Body of pancreas (tissue), 4 donors: ENCODE measurements at regions not wholly inside any gene's neighbourhood (a gene's known extent, or its start where the extent isn't known, plus 50 kb on each side); places are given as distances from the start of the nearest gene placed in this dataset.

Experiments
- ATAC-seq: fragments of 150-250 bp; one replicate; pipeline ENCODE4 v1.9.1; 2016
- DNase-seq, 4 donors: peaks; one replicate each; pipeline ENCODE4 v3.0.0-alpha.2; 2019
- H3K27ac ChIP-seq, 4 donors: fragments of 200-600 bp; sonication (generic); 1 replicate in 3 of 4; 2 replicates in 1 of 4; pipeline versions ENCODE4 v1.5.1 to v1.6.1; 2016 to 2019; ENCODE audit warnings: mild to moderate bottlenecking in 1 of 4, mixed read lengths in 1 of 4, moderate library complexity in 1 of 4
- H3K27me3 ChIP-seq, 2 donors: fragments of 200-600 bp; sonication (generic); one replicate each; pipeline ENCODE4 v1.6.0; 2016; ENCODE audit warnings: mild to moderate bottlenecking in 1 of 2
- H3K36me3 ChIP-seq, 2 donors: fragments of 200-600 bp; sonication (generic); replicated peaks in 1 of 2; 2 replicates each; pipeline ENCODE4 v1.5.1; 2016; ENCODE audit warnings: low read depth in 2 of 2; ENCODE audit not compliant: insufficient read depth in 1 of 2
- H3K4me1 ChIP-seq: fragments of 200-600 bp; sonication (generic); one replicate; pipeline ENCODE4 v1.6.0; 2016
- H3K4me3 ChIP-seq, 2 donors: fragments of 200-600 bp; sonication (generic); 1 replicate in 1 of 2; 2 replicates in 1 of 2; pipeline ENCODE4 v1.5.1; 2016 to 2019
- H3K9me3 ChIP-seq, 3 donors: fragments of 200-600 bp; sonication (generic); 1 replicate in 2 of 3; 2 replicates in 1 of 3; pipeline ENCODE4 v1.5.1; 2016
- CTCF ChIP-seq, 7 experiments: fragments of 450-650 bp in 4 of 7; fragments of 200-600 bp in 3 of 7; sonication (generic) in 3 of 7; IDR thresholded peaks; one replicate each; pipeline ENCODE4 v1.5.1; 2016 to 2019; ENCODE audit warnings: antibody characterized with exemption in 7 of 7
- POLR2A ChIP-seq, 3 donors: fragments of 450-650 bp; IDR thresholded peaks; one replicate each; pipeline ENCODE4 v1.6.1; 2016; ENCODE audit warnings: antibody characterized with exemption in 3 of 3, mild to moderate bottlenecking in 2 of 3
- WGBS, 2 donors: methylation state at CpG; one replicate each; pipeline ENCODE4 v1.1.5; 2017; 5-methylcytosine and 5-hydroxymethylcytosine counted together
- intact Hi-C: fragments of 100-400 bp; cut with DNase I; formaldehyde crosslinking; loops from one replicate; pipeline ENCODE4 v1.15.1; 2023

GRCh38 chr5:56580864-56581263 is 234.5 kb upstream of the MAP3K1 start:
- no peak for ATAC-seq
- Histone ChIP-seq H3K36me3 (no peaks in the 10 kb centered on the region), H3K9me3 (peaks cover 0 to 5% (median 0%) of the 10 kb centered on the region in 3 donors), H3K27me3 (no peaks in the 10 kb centered on the region), H3K4me3 (no peak overlapping the region), H3K4me1 (no peaks in the 10 kb centered on the region), H3K27ac (no peak overlapping the region)
- no peak for DNase-seq
- no peak for TF ChIP-seq CTCF (IDR thresholded peaks at IDR 0.05)
- no peak for TF ChIP-seq POLR2A (IDR thresholded peaks at IDR 0.05)
- intact Hi-C loops, result no loop called here
- 83 to 94% methylated on average over 2 of the region's 2 CpGs for WGBS, 2 donors

GRCh38 chr5:56575821-56576220 is 239.5 kb upstream of the MAP3K1 start:
- Histone ChIP-seq H3K27ac (no peak overlapping the region), H3K36me3 (no peaks in the 10 kb centered on the region), H3K27me3 (no peaks in the 10 kb centered on the region), H3K4me1 (no peaks in the 10 kb centered on the region), H3K4me3 (no peak overlapping the region), H3K9me3 (no peaks in the 10 kb centered on the region)
- no peak for TF ChIP-seq POLR2A (IDR thresholded peaks at IDR 0.05)
- no peak for TF ChIP-seq CTCF (IDR thresholded peaks at IDR 0.05)
- ATAC-seq (no peak), DNase-seq (no peak)
- intact Hi-C loops, result no loop called here

GRCh38 chr5:56574778-56575177 is 240.6 kb upstream of the MAP3K1 start:
- Histone ChIP-seq H3K9me3 (no peaks in the 10 kb centered on the region), H3K4me3 (no peak overlapping the region), H3K27ac (no peak overlapping the region), H3K27me3 (no peaks in the 10 kb centered on the region), H3K36me3 (no peaks in the 10 kb centered on the region), H3K4me1 (no peaks in the 10 kb centered on the region)
- no peak for ATAC-seq
- 100% methylated on average over 1 of the region's 1 CpG for whole genome bisulfite sequencing, 2 donors
- no peak for TF ChIP-seq CTCF (IDR thresholded peaks at IDR 0.05)
- no peak for TF ChIP-seq POLR2A (IDR thresholded peaks at IDR 0.05)
- intact Hi-C loops, result no loop called here
- DNase-seq, result no peak

GRCh38 chr5:56569566-56569965 is 245.8 kb upstream of the MAP3K1 start:
- Histone ChIP-seq H3K36me3 (no peaks in the 10 kb centered on the region), H3K4me3 (no peak overlapping the region), H3K4me1 (no peaks in the 10 kb centered on the region), H3K9me3 (no peaks in the 10 kb centered on the region), H3K27ac (no peak overlapping the region), H3K27me3 (no peaks in the 10 kb centered on the region)
- ATAC-seq, result no peak
- DNase-seq, result no peak
- 48 to 49% methylated on average over 1 of the region's 1 CpG for WGBS, 2 donors
- TF ChIP-seq CTCF (IDR thresholded peaks at IDR 0.05), result no peak
- no peak for TF ChIP-seq POLR2A (IDR thresholded peaks at IDR 0.05)
- intact Hi-C loops, result no loop called here

GRCh38 chr5:56569076-56569475 is 246.3 kb upstream of the MAP3K1 start:
- no peak for DNase-seq
- WGBS, 2 donors, result 56 to 67% methylated on average over 3 of the region's 3 CpGs
- no peaks in the 10 kb centered on the region for H3K9me3 ChIP-seq
- no peak for ATAC-seq
- H3K4me1 ChIP-seq, result no peaks in the 10 kb centered on the region
- H3K27ac ChIP-seq, result no peak overlapping the region
- no peaks in the 10 kb centered on the region for H3K27me3 ChIP-seq
- TF ChIP-seq POLR2A (IDR thresholded peaks at IDR 0.05) (no peak), CTCF (IDR thresholded peaks at IDR 0.05) (no peak)
- H3K36me3 ChIP-seq, result no peaks in the 10 kb centered on the region
- intact Hi-C loops, result no loop called here
- H3K4me3 ChIP-seq, result no peak overlapping the region
